ENCODE measurements at regions not wholly inside any gene's neighbourhood (a gene's known extent, or its start where the extent isn't known, plus 50 kb on each side); places are given as distances from the start of the nearest gene placed in this dataset.
A peak's percentile ranks its signal among the peaks of the same experiment; 100 is the strongest.

GRCh38 chr1:119565131-119565772 lies 58.2 kb downstream of the HSD3B1 start:
- DNase-seq: peak; percentile 36

DNA sequence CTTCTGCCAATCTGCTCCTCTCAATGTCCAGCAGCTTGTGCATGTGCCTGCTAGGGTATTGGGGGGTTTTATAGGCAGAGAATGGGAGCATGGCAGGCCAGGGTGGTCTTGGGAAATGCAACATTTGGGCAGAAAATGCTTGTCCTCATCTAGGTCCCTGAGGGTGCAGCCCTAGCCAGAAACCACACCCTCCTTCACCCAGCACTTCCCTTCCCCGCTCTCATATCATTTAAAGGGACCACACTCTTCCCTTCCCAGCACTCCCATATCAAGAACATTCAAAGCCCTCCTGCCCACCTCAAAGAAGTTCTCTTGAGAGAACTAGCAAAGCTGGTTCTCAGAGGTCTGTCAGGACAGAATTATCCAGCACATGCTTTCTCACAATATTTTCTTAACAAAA lies 62.1 kb downstream of the HSD3B1 start:
- peak; percentile 12 for DNase-seq

Measured in hematopoietic multipotent progenitor cell treated with erythropoietin and hydrocortisone succinate and interleukin-3 and kit ligand, for 6 days (in vitro differentiated cells).